Lung (tissue), 11 donors: ENCODE measurements at regions not wholly inside any gene's neighbourhood (a gene's known extent, or its start where the extent isn't known, plus 50 kb on each side); places are given as distances from the start of the nearest gene placed in this dataset.

Experiments used
- ATAC-seq: fragments of 200-7000 bp; cut with Tn5 transposase; one replicate; pipeline ENCODE4 v1.9.1; 2020; ENCODE audit warnings: moderate number of reproducible peaks; ENCODE audit not compliant: insufficient read depth, low FRiP score
- DNase-seq, 3 donors: peaks; one replicate each; pipeline ENCODE4 v3.0.0-alpha.2; 2013 to 2017
- H3K27ac ChIP-seq, 2 donors: one replicate each; pipeline ENCODE4 v1.5.1; 2013; ENCODE audit warnings: mild to moderate bottlenecking in 2 of 2, moderate library complexity in 2 of 2, control low read depth in 1 of 2, inconsistent platforms in 1 of 2, low read depth in 1 of 2, low read length in 1 of 2
- H3K27me3 ChIP-seq, 3 donors: one replicate each; pipeline ENCODE4 v1.5.1; 2013; ENCODE audit warnings: low read length in 2 of 3; ENCODE audit not compliant: control insufficient read depth in 3 of 3, insufficient read depth in 3 of 3
- H3K36me3 ChIP-seq, 4 donors: one replicate each; pipeline ENCODE4 v1.5.1; 2013; ENCODE audit warnings: low read length in 4 of 4, mild to moderate bottlenecking in 1 of 4, moderate library complexity in 1 of 4; ENCODE audit not compliant: control insufficient read depth in 4 of 4, insufficient read depth in 4 of 4
- H3K4me1 ChIP-seq, 5 donors: one replicate each; pipeline ENCODE4 v1.5.1; 2013; ENCODE audit warnings: low read length in 5 of 5, mild to moderate bottlenecking in 2 of 5, moderate library complexity in 1 of 5; ENCODE audit not compliant: control insufficient read depth in 5 of 5, insufficient read depth in 5 of 5
- H3K4me3 ChIP-seq: one replicate; pipeline ENCODE4 v1.5.1; 2013; ENCODE audit warnings: mild to moderate bottlenecking, control low read depth, moderate library complexity
- H3K9ac ChIP-seq, 2 donors: one replicate each; pipeline ENCODE4 v1.5.1; 2013; ENCODE audit warnings: low read length in 2 of 2, control low read depth in 1 of 2; ENCODE audit not compliant: insufficient read depth in 1 of 2
- H3K9me3 ChIP-seq, 4 donors: one replicate each; pipeline ENCODE4 v1.5.1; 2013; ENCODE audit warnings: low read length in 3 of 4, mild to moderate bottlenecking in 1 of 4, moderate library complexity in 1 of 4; ENCODE audit not compliant: control insufficient read depth in 4 of 4, insufficient read depth in 3 of 4
- WGBS, 2 donors: extraction: QIAGEN DNeasy Blood & Tissue Kit; methylation state at CpG; one replicate each; pipeline ENCODE4 v1.1.7; 2013; 5-methylcytosine and 5-hydroxymethylcytosine counted together
- TF ChIP-seq, protein P1 (sequence below): IDR thresholded peaks from 2 replicates; pipeline ENCODE4 v1.5.1; 2012; ENCODE audit warnings: mild to moderate bottlenecking; ENCODE audit errors: control extremely low read depth, extremely low read depth
- donor health status: control.
- donor health status: control.
- donor health status: Bipolar disorder and iron deficiency.
- donor health status: healthy.
- donor health status: DM: yes; HTN: yes; CAD: no.

DNA sequence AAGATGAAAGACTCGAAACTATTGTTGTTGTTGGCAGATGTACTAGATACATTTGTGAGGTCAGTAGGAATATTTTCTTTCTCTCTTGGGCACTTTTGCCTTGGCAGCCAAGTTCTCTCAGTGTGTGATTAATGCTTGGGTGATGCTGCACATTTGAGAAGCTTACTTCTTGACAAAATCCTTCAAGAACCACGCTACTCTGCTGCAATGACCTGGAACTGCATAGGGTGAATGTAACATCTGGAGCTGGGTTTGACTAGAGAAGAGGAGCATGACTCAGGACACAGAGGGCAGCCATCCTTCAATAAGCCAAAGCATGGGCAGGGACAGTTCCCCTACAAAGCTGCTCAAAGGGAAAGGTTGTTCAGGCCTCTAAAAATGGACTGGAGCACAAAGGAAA, 75.5 kb upstream of the PUM3 start:
- H3K4me3 ChIP-seq = no peak overlapping the region
- 77 to 94% methylated on average over 2 of the region's 2 CpGs for WGBS, 2 donors
- H3K27ac ChIP-seq = no peak overlapping the region
- ATAC-seq (no peak), DNase-seq (no peak)
- TF ChIP-seq, protein P1, sequence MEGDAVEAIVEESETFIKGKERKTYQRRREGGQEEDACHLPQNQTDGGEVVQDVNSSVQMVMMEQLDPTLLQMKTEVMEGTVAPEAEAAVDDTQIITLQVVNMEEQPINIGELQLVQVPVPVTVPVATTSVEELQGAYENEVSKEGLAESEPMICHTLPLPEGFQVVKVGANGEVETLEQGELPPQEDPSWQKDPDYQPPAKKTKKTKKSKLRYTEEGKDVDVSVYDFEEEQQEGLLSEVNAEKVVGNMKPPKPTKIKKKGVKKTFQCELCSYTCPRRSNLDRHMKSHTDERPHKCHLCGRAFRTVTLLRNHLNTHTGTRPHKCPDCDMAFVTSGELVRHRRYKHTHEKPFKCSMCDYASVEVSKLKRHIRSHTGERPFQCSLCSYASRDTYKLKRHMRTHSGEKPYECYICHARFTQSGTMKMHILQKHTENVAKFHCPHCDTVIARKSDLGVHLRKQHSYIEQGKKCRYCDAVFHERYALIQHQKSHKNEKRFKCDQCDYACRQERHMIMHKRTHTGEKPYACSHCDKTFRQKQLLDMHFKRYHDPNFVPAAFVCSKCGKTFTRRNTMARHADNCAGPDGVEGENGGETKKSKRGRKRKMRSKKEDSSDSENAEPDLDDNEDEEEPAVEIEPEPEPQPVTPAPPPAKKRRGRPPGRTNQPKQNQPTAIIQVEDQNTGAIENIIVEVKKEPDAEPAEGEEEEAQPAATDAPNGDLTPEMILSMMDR = no peak
- H3K9me3 ChIP-seq = no peaks in the 10 kb centered on the region
- peaks cover 0 to 4% (median 4%) of the 10 kb centered on the region in 3 donors for H3K27me3 ChIP-seq
- peaks cover 0 to 3% (median 0%) of the 10 kb centered on the region in 5 donors for H3K4me1 ChIP-seq
- H3K9ac ChIP-seq = no peak overlapping the region
- H3K36me3 ChIP-seq = no peaks in the 10 kb centered on the region

DNA sequence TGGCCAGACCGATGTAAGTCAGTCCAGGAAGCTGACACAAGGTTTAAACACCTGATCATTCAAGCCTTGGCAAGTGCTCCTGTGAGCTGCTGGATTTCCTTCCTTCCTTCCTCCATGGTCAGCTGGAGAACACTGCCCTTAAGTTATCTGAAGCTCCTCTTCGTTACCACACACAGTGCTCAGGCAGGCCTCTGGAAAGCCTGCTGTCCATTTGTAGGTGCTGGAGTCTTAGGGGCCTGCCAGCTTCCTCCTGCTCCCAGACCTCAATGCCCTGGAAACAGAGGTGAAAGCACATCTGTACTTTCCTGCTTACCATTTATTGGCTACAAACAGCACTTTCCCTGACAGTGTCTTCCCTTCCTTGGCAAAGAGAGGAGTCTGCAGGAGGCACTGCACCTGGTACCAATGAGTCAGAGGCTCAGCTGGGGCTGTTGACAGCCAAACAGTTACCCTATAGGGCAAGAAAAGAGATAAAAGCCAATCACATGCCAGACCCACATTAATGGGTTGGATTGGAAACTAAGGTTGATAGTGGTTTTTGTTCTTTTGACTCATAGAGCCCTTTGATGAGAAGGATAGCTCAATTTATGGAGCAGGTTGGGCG, 72.6 kb upstream of the PUM3 start:
- Histone ChIP-seq H3K9ac (no peak overlapping the region), H3K4me3 (no peak overlapping the region), H3K27ac (no peak overlapping the region), H3K9me3 (no peaks in the 10 kb centered on the region), H3K4me1 (peaks cover 0 to 3% (median 0%) of the 10 kb centered on the region in 5 donors), H3K27me3 (no peaks in the 10 kb centered on the region), H3K36me3 (no peaks in the 10 kb centered on the region)
- ATAC-seq = peak; percentile 50
- WGBS, 2 donors = 65 to 66% methylated on average over 3 of the region's 3 CpGs
- peak in 2 of 3 donors; percentile 27 to 35 for DNase-seq
- TF ChIP-seq, protein P1 = no peak

DNA sequence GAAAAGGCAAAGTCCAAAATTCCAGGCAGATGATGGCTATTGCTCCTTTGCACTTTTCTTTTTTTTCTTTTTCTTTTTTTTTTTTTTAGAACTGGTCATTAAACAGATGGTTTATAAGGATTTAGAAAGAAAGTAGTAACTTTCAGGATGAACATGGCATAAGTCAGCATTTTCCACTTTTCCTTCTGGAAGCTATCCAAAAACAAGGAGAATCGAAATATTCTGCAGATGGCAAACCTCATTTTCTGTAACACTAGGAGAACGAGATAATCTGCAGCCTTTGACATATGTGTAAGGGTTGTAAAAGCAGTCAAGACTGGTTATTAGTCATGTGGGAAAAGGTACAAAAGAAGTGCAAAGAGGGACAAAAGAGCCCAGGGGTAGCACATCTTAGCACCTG, 69.1 kb upstream of the PUM3 start:
- no peak overlapping the region for H3K4me3 ChIP-seq
- DNase-seq (peak in 2 of 3 donors; percentile 11), ATAC-seq (no peak)
- no peaks in the 10 kb centered on the region for H3K36me3 ChIP-seq
- H3K4me1 ChIP-seq = peaks cover 0 to 3% (median 0%) of the 10 kb centered on the region in 5 donors
- no peak overlapping the region for H3K27ac ChIP-seq
- no peaks in the 10 kb centered on the region for H3K27me3 ChIP-seq
- no peaks in the 10 kb centered on the region for H3K9me3 ChIP-seq
- TF ChIP-seq, protein P1 = no peak
- WGBS, 2 donors = 65 to 85% methylated on average over 2 of the region's 2 CpGs
- no peak overlapping the region for H3K9ac ChIP-seq

DNA sequence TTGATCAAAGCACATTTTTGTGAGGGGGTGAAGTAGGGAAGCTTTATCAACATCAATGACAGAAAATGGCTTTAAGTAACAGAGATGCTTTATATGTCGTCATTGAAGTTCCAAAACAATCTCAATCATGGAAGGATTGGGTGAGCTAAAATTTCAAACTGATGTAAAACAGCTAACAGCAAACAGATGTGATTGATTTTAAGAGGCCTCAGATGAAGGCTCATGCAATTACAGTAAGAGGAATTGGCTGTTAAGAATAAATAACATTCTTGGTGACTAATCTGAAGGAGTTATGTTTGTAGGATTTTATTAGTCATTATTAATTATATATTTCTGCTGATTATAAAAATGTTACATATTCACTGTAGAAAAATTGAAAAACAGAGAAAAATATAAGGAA, 63.5 kb upstream of the PUM3 start:
- Histone ChIP-seq H3K9ac (no peak overlapping the region), H3K36me3 (no peaks in the 10 kb centered on the region), H3K27ac (no peak overlapping the region), H3K27me3 (no peaks in the 10 kb centered on the region), H3K4me3 (no peak overlapping the region), H3K9me3 (no peaks in the 10 kb centered on the region), H3K4me1 (no peaks in the 10 kb centered on the region)
- DNase-seq (no peak), ATAC-seq (no peak)
- 70 to 90% methylated on average over 1 of the region's 1 CpG for WGBS, 2 donors
- TF ChIP-seq, protein P1 = no peak
